MM.1S (cell line): ENCODE measurements at regions not wholly inside any gene's neighbourhood (a gene's known extent, or its start where the extent isn't known, plus 50 kb on each side); places are given as distances from the start of the nearest gene placed in this dataset.
A peak's percentile ranks its signal among the peaks of the same experiment; 100 is the strongest.

Experiments
- DNase-seq: peaks from one replicate; pipeline ENCODE4 v3.0.0-alpha.2; 2015
- H2AFZ ChIP-seq: fragments of 300-600 bp; sonication (generic); 2 replicates; pipeline ENCODE4 v1.6.0; 2016; ENCODE audit warnings: antibody characterized with exemption, low read length
- H3F3A ChIP-seq: fragments of 300-600 bp; sonication (generic); 2 replicates; pipeline ENCODE4 v1.6.1; 2016; ENCODE audit warnings: mild to moderate bottlenecking, antibody characterized with exemption, low read length, moderate library complexity, mixed read lengths; ENCODE audit not compliant: insufficient read depth
- H3K27ac ChIP-seq: fragments of 300-600 bp; sonication (generic); 2 replicates; pipeline ENCODE4 v1.5.1; 2016; ENCODE audit warnings: mild to moderate bottlenecking, low read length
- H3K27me3 ChIP-seq: fragments of 300-600 bp; sonication (generic); replicated peaks from 2 replicates; pipeline ENCODE4 v1.6.0; 2016; ENCODE audit warnings: low read length; ENCODE audit not compliant: insufficient read depth
- H3K36me3 ChIP-seq: fragments of 300-600 bp; sonication (generic); replicated peaks from 2 replicates; pipeline ENCODE4 v1.6.1; 2016; ENCODE audit warnings: mild to moderate bottlenecking, low read length, mixed read lengths; ENCODE audit not compliant: insufficient read depth
- H3K4me1 ChIP-seq: fragments of 300-600 bp; sonication (generic); 2 replicates; pipeline ENCODE4 v1.6.1; 2016; ENCODE audit warnings: low read length, mixed read lengths
- H3K4me2 ChIP-seq: fragments of 300-600 bp; sonication (generic); 2 replicates; pipeline ENCODE4 v1.6.0; 2016; ENCODE audit warnings: low read depth, low read length
- H3K4me3 ChIP-seq: fragments of 300-600 bp; sonication (generic); 2 replicates; pipeline ENCODE4 v1.5.1; 2016; ENCODE audit warnings: low read length, mixed read lengths
- H3K79me2 ChIP-seq: fragments of 300-600 bp; sonication (generic); 2 replicates; pipeline ENCODE4 v1.6.1; 2016; ENCODE audit warnings: mixed run types, low read length, mixed read lengths
- H3K9ac ChIP-seq: fragments of 300-600 bp; sonication (generic); 2 replicates; pipeline ENCODE4 v1.6.1; 2016; ENCODE audit warnings: low read length, mixed read lengths
- H3K9me2 ChIP-seq: fragments of 300-600 bp; sonication (generic); replicated peaks from 2 replicates; pipeline ENCODE4 v1.6.1; 2016; ENCODE audit warnings: mild to moderate bottlenecking, low read length, mixed read lengths; ENCODE audit not compliant: insufficient read depth
- H3K9me3 ChIP-seq: fragments of 300-600 bp; sonication (generic); replicated peaks from 2 replicates; pipeline ENCODE4 v1.6.1; 2016; ENCODE audit warnings: mild to moderate bottlenecking, low read length, mixed read lengths; ENCODE audit not compliant: insufficient read depth
- H4K20me1 ChIP-seq: fragments of 300-600 bp; sonication (generic); 2 replicates; pipeline ENCODE4 v1.6.1; 2016; ENCODE audit warnings: mild to moderate bottlenecking, low read length, moderate library complexity, mixed read lengths; ENCODE audit not compliant: insufficient read depth
- EZH2 ChIP-seq: fragments of 300-600 bp; sonication (generic); optimal IDR thresholded peaks from 2 replicates; pipeline ENCODE3; 2017; ENCODE audit warnings: low read depth, mild to moderate bottlenecking, antibody characterized with exemption, low read length, mixed read lengths
- EZH2phosphoT487 ChIP-seq: fragments of 300-600 bp; sonication (generic); IDR thresholded peaks from 2 replicates; pipeline ENCODE4 v1.6.1; 2018; ENCODE audit warnings: antibody characterized with exemption, low read length
- TF ChIP-seq, protein P1 (sequence below): fragments of 300-600 bp; sonication (generic); IDR thresholded peaks from 2 replicates; pipeline ENCODE4 v1.5.1; 2016; ENCODE audit warnings: antibody characterized with exemption, low read length, mixed read lengths

- Histone ChIP-seq H3K9me2 (no peaks in the 10 kb centered on the region), H3K27me3 (no peaks in the 10 kb centered on the region), H3K9me3 (no peaks in the 10 kb centered on the region), H3K4me3 (no peak overlapping the region), H3K27ac (no peak overlapping the region), H3K4me2 (no peak overlapping the region), H4K20me1 (no peaks in the 10 kb centered on the region), H3K4me1 (peaks cover 18% of the 10 kb centered on the region), H3K79me2 (no peaks in the 10 kb centered on the region), H3F3A (peaks cover 12% of the 10 kb centered on the region), H3K36me3 (no peaks in the 10 kb centered on the region), H3K9ac (no peak overlapping the region), H2AFZ (no peak overlapping the region)
- DNase-seq: no peak
- no peak for TF ChIP-seq EZH2
Measured at GRCh38 chr1:38529391-38529790, 330.2 kb downstream of the RRAGC start.

DNA sequence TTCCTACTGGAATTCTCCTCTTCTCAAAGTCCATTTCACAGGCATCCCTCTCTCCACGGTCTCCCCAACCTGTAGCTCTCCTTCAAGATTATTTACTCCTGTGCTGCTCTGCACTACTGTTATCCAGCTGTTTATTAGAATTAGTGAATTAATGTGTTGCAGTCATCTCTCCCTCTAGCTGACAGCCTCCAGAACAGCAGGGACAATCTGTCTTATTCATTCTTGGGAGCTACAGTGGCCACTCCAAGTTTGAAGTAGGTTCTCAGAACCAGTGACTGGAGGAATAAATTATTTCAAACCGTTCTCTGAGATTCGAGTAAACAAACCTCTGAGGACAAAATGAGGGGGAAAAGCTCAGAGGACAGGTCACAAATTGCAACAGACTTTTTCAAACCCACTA, 330.9 kb downstream of the RRAGC start:
- Histone ChIP-seq H3K27ac (no peak overlapping the region), H3K9me3 (no peaks in the 10 kb centered on the region), H2AFZ (no peak overlapping the region), H3K4me2 (no peak overlapping the region), H3F3A (peaks cover 12% of the 10 kb centered on the region), H3K27me3 (no peaks in the 10 kb centered on the region), H3K9ac (no peak overlapping the region), H3K9me2 (no peaks in the 10 kb centered on the region), H3K79me2 (no peaks in the 10 kb centered on the region), H3K4me3 (no peak overlapping the region), H4K20me1 (no peaks in the 10 kb centered on the region), H3K36me3 (no peaks in the 10 kb centered on the region), H3K4me1 (peaks cover 18% of the 10 kb centered on the region)
- TF ChIP-seq EZH2phosphoT487 (no peak), EZH2 (no peak)
- TF ChIP-seq, protein P1, sequence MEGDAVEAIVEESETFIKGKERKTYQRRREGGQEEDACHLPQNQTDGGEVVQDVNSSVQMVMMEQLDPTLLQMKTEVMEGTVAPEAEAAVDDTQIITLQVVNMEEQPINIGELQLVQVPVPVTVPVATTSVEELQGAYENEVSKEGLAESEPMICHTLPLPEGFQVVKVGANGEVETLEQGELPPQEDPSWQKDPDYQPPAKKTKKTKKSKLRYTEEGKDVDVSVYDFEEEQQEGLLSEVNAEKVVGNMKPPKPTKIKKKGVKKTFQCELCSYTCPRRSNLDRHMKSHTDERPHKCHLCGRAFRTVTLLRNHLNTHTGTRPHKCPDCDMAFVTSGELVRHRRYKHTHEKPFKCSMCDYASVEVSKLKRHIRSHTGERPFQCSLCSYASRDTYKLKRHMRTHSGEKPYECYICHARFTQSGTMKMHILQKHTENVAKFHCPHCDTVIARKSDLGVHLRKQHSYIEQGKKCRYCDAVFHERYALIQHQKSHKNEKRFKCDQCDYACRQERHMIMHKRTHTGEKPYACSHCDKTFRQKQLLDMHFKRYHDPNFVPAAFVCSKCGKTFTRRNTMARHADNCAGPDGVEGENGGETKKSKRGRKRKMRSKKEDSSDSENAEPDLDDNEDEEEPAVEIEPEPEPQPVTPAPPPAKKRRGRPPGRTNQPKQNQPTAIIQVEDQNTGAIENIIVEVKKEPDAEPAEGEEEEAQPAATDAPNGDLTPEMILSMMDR: no peak
- no peak for DNase-seq

GRCh38 chr1:38527373-38527966, 332.1 kb downstream of the RRAGC start:
- H3K79me2 ChIP-seq: no peaks in the 10 kb centered on the region
- H3K9me2 ChIP-seq: no peaks in the 10 kb centered on the region
- peaks cover 18% of the 10 kb centered on the region for H3K4me1 ChIP-seq
- peak overlapping the region; percentile 41; the same call in 1 of the 2 replicates for H3K9ac ChIP-seq
- H3K9me3 ChIP-seq: no peaks in the 10 kb centered on the region
- H3K27me3 ChIP-seq: no peaks in the 10 kb centered on the region
- peak overlapping the region; percentile 62 for H2AFZ ChIP-seq
- peak; percentile 96 for DNase-seq
- H3K36me3 ChIP-seq: no peaks in the 10 kb centered on the region
- H3K27ac ChIP-seq: peak overlapping the region; percentile 72
- TF ChIP-seq EZH2phosphoT487: no peak
- TF ChIP-seq, protein P1: peak; percentile 28
- no peaks in the 10 kb centered on the region for H4K20me1 ChIP-seq
- peaks cover 12% of the 10 kb centered on the region for H3F3A ChIP-seq
- H3K4me2 ChIP-seq: peak overlapping the region; percentile 83
- H3K4me3 ChIP-seq: peak overlapping the region; percentile 38

DNA sequence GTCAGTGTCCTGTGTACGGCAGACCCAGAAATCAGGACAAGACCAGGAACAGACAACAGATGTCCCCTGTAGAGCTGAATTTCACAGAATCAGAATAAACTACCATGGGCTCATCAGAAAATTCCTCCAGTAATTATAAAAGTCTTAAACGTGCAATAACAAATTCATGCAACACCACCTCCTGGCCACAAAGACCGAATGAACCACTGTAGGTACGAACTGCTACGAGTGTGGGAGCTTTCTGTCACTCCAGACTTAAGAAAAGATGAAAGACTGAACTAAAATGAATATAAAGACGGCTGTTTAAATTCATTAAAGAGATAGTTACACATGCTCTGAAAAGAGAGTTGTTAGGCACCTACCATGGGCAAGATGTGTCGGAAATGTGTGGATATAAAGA, 333.5 kb downstream of the RRAGC start:
- Histone ChIP-seq H3K4me1 (peaks cover 18% of the 10 kb centered on the region), H3F3A (peaks cover 12% of the 10 kb centered on the region), H3K79me2 (no peaks in the 10 kb centered on the region), H3K4me3 (no peak overlapping the region), H3K27ac (no peak overlapping the region), H3K36me3 (no peaks in the 10 kb centered on the region), H3K9ac (no peak overlapping the region), H2AFZ (no peak overlapping the region), H3K9me3 (no peaks in the 10 kb centered on the region), H3K4me2 (no peak overlapping the region), H4K20me1 (no peaks in the 10 kb centered on the region), H3K27me3 (no peaks in the 10 kb centered on the region), H3K9me2 (no peaks in the 10 kb centered on the region)
- no peak for TF ChIP-seq EZH2phosphoT487
- TF ChIP-seq, protein P1: no peak
- TF ChIP-seq EZH2: no peak
- no peak for DNase-seq
